OCI-LY3 (cell line): ENCODE measurements at regions not wholly inside any gene's neighbourhood (a gene's known extent, or its start where the extent isn't known, plus 50 kb on each side); places are given as distances from the start of the nearest gene placed in this dataset.
"Not testable (repeated sequence)": the region's sequence is repeated elsewhere in the genome, so short reads cannot be mapped to it uniquely, and the experiment has no call there.

ENCODE experiments used
- H2AFZ ChIP-seq: fragments of 200-600, 300-600 bp; shearing (Covaris generic); 2 replicates; pipeline ENCODE4 v1.6.0; 2014; ENCODE audit warnings: antibody characterized with exemption, low read depth, low read length
- H3K27ac ChIP-seq: fragments of 200-600, 300-600 bp; sonication (generic); 2 replicates; pipeline ENCODE4 v1.5.1; 2014; ENCODE audit warnings: mild to moderate bottlenecking, low read length, moderate library complexity, mixed read lengths
- H3K27me3 ChIP-seq: fragments of 200-600, 300-600 bp; sonication (generic); 2 replicates; pipeline ENCODE4 v1.6.1; 2014; ENCODE audit warnings: low read depth, low read length, mixed read lengths
- H3K36me3 ChIP-seq: fragments of 200-600, 300-600 bp; sonication (generic); replicated peaks from 2 replicates; pipeline ENCODE3; 2014; ENCODE audit warnings: low read depth, low read length, mixed read lengths
- H3K4me1 ChIP-seq: fragments of 300-600, 200-600 bp; sonication (generic); 2 replicates; pipeline ENCODE4 v1.6.1; 2014; ENCODE audit warnings: low read length, mixed read lengths
- H3K4me2 ChIP-seq: fragments of 200-600, 300-600 bp; sonication (generic); 2 replicates; pipeline ENCODE4 v1.6.1; 2014; ENCODE audit warnings: low read length, mixed read lengths
- H3K4me3 ChIP-seq: fragments of 300-600, 200-600 bp; sonication (generic); 2 replicates; pipeline ENCODE4 v1.5.1; 2014; ENCODE audit warnings: antibody characterized with exemption, mild to moderate bottlenecking, low read length, moderate library complexity
- H3K79me2 ChIP-seq: fragments of 300-600, 200-600 bp; shearing (Covaris generic); 2 replicates; pipeline ENCODE4 v1.6.1; 2014; ENCODE audit warnings: mild to moderate bottlenecking, low read length, mixed read lengths
- H3K9ac ChIP-seq: fragments of 300-600, 200-600 bp; shearing (Covaris generic); 2 replicates; pipeline ENCODE4 v1.6.0; 2014; ENCODE audit warnings: mild to moderate bottlenecking, low read length, moderate library complexity
- H3K9me3 ChIP-seq: fragments of 200-600, 300-600 bp; shearing (Covaris generic); 2 replicates; pipeline ENCODE4 v1.6.1; 2014; ENCODE audit warnings: low read length, mixed read lengths; ENCODE audit not compliant: insufficient read depth
- H4K20me1 ChIP-seq: fragments of 200-600, 300-600 bp; sonication (generic); 2 replicates; pipeline ENCODE4 v1.6.1; 2016; ENCODE audit warnings: low read length, mixed read lengths; ENCODE audit not compliant: insufficient read depth
- EZH2phosphoT487 ChIP-seq: fragments of 200-600 bp; shearing (Covaris generic); IDR thresholded peaks from 2 replicates; pipeline ENCODE4 v1.6.1; 2018; ENCODE audit warnings: antibody characterized with exemption, mixed run types, low read depth
- TF ChIP-seq, protein P1 (sequence below): fragments of 200-600, 300-600 bp; sonication (generic); IDR thresholded peaks from 2 replicates; pipeline ENCODE4 v1.5.1; 2014; ENCODE audit warnings: antibody characterized with exemption, low read length, low read depth

DNA sequence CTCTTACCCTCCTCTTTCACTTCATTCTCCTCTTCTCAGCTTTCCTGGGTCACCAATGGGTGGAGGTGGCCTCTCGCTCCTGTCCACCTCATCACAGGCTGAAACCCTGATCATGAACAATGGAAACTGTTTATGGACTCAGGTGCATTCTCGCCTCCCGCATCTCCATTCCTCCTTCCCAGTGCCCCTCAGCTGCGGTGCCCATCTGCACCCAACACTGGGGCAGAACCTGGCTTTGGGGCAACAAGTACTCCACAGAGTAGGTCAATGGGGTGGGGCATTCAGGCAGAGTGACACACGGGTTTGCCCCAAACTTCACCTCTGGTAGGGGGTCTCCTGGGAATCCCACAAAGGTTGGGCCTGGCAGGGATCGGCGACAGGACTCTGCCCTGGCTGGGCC lies 199.5 kb downstream of the RTP5 start:
- no peak overlapping the region for H3K27ac ChIP-seq
- no peaks in the 10 kb centered on the region for H3K36me3 ChIP-seq
- H3K79me2 ChIP-seq, result no peaks in the 10 kb centered on the region
- H3K4me2 ChIP-seq, result no peak overlapping the region
- H2AFZ ChIP-seq, result no peak overlapping the region
- H3K4me1 ChIP-seq, result no peaks in the 10 kb centered on the region
- no peak overlapping the region for H3K4me3 ChIP-seq
- no peak overlapping the region for H3K9ac ChIP-seq
- no peaks in the 10 kb centered on the region for H3K9me3 ChIP-seq
- H4K20me1 ChIP-seq, result no peaks in the 10 kb centered on the region
- TF ChIP-seq, protein P1, sequence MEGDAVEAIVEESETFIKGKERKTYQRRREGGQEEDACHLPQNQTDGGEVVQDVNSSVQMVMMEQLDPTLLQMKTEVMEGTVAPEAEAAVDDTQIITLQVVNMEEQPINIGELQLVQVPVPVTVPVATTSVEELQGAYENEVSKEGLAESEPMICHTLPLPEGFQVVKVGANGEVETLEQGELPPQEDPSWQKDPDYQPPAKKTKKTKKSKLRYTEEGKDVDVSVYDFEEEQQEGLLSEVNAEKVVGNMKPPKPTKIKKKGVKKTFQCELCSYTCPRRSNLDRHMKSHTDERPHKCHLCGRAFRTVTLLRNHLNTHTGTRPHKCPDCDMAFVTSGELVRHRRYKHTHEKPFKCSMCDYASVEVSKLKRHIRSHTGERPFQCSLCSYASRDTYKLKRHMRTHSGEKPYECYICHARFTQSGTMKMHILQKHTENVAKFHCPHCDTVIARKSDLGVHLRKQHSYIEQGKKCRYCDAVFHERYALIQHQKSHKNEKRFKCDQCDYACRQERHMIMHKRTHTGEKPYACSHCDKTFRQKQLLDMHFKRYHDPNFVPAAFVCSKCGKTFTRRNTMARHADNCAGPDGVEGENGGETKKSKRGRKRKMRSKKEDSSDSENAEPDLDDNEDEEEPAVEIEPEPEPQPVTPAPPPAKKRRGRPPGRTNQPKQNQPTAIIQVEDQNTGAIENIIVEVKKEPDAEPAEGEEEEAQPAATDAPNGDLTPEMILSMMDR, result no peak
- no peak for TF ChIP-seq EZH2phosphoT487
- H3K27me3 ChIP-seq, result no peaks in the 10 kb centered on the region

DNA sequence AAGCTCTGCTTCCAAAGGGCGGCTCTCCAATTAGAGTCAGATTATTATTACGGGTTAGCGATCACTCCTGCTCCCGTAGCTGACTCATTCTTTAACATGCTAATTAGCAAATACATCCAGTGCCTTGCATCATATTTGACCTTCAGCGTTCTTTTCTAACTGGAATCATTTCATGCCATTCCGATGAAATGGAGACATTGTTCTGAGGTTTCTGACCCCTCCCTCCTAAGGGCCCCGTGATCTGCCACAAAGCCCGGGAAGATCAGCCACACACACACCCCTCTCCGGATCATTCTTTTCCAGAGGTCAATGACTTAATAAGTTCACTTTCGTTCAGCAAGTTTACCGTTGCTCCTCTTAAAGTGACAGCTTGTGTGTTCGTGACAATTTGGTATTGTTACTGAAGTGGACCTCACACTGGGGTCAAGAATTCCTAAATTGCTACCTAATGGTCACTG lies 200.4 kb downstream of the RTP5 start:
- H3K4me1 ChIP-seq, H3K9ac ChIP-seq, H3K9me3 ChIP-seq, H3K4me3 ChIP-seq, H2AFZ ChIP-seq, H3K27me3 ChIP-seq, H4K20me1 ChIP-seq, H3K79me2 ChIP-seq, H3K4me2 ChIP-seq, H3K36me3 ChIP-seq, H3K27ac ChIP-seq: not testable (repeated sequence)

DNA sequence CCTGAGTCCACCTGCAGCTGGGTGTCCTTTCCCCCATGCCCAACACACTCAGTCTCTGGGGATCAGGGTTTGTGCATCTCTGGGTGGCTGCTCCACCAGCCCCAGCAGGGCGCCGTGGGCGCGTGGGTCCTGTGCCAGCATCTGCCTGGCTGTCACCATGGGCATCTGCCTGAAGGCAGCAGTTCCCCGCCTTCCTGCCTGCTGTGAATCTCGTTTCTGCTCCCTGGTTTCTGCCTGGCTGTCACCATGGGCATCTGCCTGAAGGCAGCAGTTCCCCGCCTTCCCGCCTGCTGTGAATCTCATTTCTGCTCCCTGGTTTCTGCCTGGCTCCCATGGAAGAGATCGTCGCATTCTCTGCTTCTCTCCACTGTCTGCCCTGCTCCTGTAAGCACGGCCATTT lies 201.2 kb downstream of the RTP5 start:
- H3K4me2 ChIP-seq, H3K27me3 ChIP-seq, H3K79me2 ChIP-seq, H3K9ac ChIP-seq, H3K27ac ChIP-seq, H2AFZ ChIP-seq, H3K4me1 ChIP-seq, H4K20me1 ChIP-seq, H3K4me3 ChIP-seq, H3K36me3 ChIP-seq, H3K9me3 ChIP-seq: not testable (repeated sequence)

DNA sequence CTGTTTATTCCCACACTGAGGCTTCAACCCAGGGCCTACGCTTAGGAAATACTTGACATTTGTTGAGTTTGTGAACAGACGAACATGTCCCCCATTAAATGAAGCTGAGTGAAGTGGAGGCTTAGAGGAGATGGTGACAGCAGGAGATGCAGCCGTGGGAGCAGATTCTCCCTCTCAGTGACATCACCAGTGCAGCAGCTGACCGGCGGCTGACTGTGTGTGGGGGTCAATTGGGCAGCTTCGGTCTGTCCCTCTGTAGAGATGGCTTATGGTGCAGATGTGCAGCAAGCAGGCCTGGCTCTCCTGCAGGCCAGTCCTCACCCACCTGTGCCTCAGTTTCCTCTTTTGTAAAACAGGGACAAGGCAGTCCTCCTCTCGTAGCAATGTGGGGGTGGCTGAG lies 201.8 kb downstream of the RTP5 start:
- H2AFZ ChIP-seq, H3K27me3 ChIP-seq, H3K4me1 ChIP-seq, H4K20me1 ChIP-seq, H3K4me2 ChIP-seq, H3K36me3 ChIP-seq, H3K9ac ChIP-seq, H3K4me3 ChIP-seq, H3K79me2 ChIP-seq, H3K27ac ChIP-seq, H3K9me3 ChIP-seq: not testable (repeated sequence)

DNA sequence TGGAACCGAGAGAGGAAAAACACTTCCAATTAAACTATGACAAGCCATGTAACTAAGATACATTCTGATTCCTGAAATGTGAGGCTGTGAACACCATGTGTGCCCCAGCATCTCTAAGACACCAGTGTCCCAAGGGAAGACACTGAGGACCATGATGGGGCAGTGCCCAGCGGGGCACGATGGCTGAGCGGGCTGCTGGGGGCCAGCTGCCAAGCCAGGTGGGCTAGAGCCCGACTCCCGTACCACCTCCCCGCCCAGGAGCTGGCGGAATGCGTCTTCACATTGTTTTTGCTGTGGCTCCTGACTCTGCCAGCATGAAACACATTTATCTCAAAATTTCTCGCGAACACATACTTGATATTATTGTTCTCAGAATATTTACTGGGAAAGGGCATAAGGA lies 202.4 kb downstream of the RTP5 start:
- H3K36me3 ChIP-seq, H3K79me2 ChIP-seq, H3K4me3 ChIP-seq, H3K9ac ChIP-seq, H3K4me1 ChIP-seq, H2AFZ ChIP-seq, H3K27ac ChIP-seq, H4K20me1 ChIP-seq, H3K4me2 ChIP-seq, H3K9me3 ChIP-seq, H3K27me3 ChIP-seq: not testable (repeated sequence)

DNA sequence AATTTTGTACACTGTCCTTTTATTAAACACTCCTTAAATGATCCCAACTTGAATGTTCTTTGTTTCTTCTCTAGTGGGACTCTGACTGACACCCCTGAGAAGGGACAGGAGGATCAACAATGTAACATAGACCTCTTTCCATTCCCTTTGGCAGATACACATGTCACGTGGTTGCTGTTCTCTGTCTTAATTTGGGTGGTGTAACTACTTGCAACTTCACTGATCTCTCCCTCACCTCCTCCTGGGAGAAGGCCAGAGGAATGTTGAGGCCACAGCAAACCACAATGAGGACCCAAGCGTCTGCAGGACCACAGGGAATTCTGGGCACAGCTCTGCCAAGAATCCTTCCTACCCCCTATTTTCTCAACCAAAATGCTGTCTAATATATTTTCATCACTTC lies 205.6 kb downstream of the RTP5 start:
- TF ChIP-seq, protein P1, result no peak
- no peak for TF ChIP-seq EZH2phosphoT487
- H3K36me3 ChIP-seq, result no peaks in the 10 kb centered on the region
- no peaks in the 10 kb centered on the region for H3K27me3 ChIP-seq
- no peaks in the 10 kb centered on the region for H3K79me2 ChIP-seq
- H3K9ac ChIP-seq, result no peak overlapping the region
- no peak overlapping the region for H3K4me3 ChIP-seq
- no peaks in the 10 kb centered on the region for H3K4me1 ChIP-seq
- H3K4me2 ChIP-seq, result no peak overlapping the region
- no peak overlapping the region for H3K27ac ChIP-seq
- no peaks in the 10 kb centered on the region for H4K20me1 ChIP-seq
- H3K9me3 ChIP-seq, result no peaks in the 10 kb centered on the region
- H2AFZ ChIP-seq, result no peak overlapping the region
